IMR-90 (cell line): ENCODE measurements at regions not wholly inside any gene's neighbourhood (a gene's known extent, or its start where the extent isn't known, plus 50 kb on each side); places are given as distances from the start of the nearest gene placed in this dataset.
A peak's percentile ranks its signal among the peaks of the same experiment; 100 is the strongest.

ENCODE experiments used
- ATAC-seq: fragments of 200-7000 bp; cut with Tn5 transposase; 2 replicates; pipeline ENCODE4 v1.9.1; 2020; ENCODE audit warnings: low read depth, mild to moderate bottlenecking, moderate library complexity
- BruUV-seq: library from RNA; stranded (reverse); fragments of 400-500 nt; replicated peaks from 2 replicates; lab custom pipeline; 2021; lab: Mats Ljungman, UMichigan
- CTCF ChIA-PET: fragments of 300-600 bp; formaldehyde crosslinking; extraction: SDS; loops from one replicate; lab custom pipeline; 2021; ENCODE audit warnings: antibody characterized with exemption; lab: Yijun Ruan, JAX
- POLR2A ChIA-PET: fragments of 300-600 bp; sonication (Branson Sonifier 250); formaldehyde crosslinking; loops from one replicate; lab custom pipeline; 2022; ENCODE audit warnings: antibody characterized with exemption; ENCODE audit not compliant: unreplicated experiment; lab: Charles Lee
- DNase-seq: peaks from one replicate; pipeline ENCODE4 v3.0.0; 2013
- H2AFZ ChIP-seq: replicated peaks from 2 replicates; pipeline ENCODE3; 2013; ENCODE audit warnings: low read length, mild to moderate bottlenecking; ENCODE audit not compliant: poor library complexity
- H2AK5ac ChIP-seq: 2 replicates; pipeline ENCODE4 v1.6.1; 2013; ENCODE audit warnings: low read depth, low read length, inconsistent platforms
- H2AK9ac ChIP-seq: replicated peaks from 2 replicates; pipeline ENCODE3; 2013; ENCODE audit warnings: mild to moderate bottlenecking, low read depth, low read length, moderate library complexity; ENCODE audit not compliant: poor library complexity
- H2BK120ac ChIP-seq: 2 replicates; pipeline ENCODE4 v1.6.1; 2013; ENCODE audit warnings: low read depth, low read length, inconsistent platforms
- H2BK15ac ChIP-seq: 3 replicates; pipeline ENCODE4 v1.6.1; 2013; ENCODE audit warnings: low read depth, low read length, inconsistent platforms
- H2BK20ac ChIP-seq: 2 replicates; pipeline ENCODE4 v1.6.1; 2013; ENCODE audit warnings: low read depth, mild to moderate bottlenecking, inconsistent platforms, low read length, moderate library complexity
- H2BK5ac ChIP-seq: 2 replicates; pipeline ENCODE4 v1.6.1; 2013; ENCODE audit warnings: mild to moderate bottlenecking, low read depth, low read length, inconsistent platforms; ENCODE audit not compliant: poor library complexity, severe bottlenecking
- H3K14ac ChIP-seq: replicated peaks from 2 replicates; pipeline ENCODE4 v1.6.1; 2013; ENCODE audit warnings: low read depth, low read length, inconsistent platforms
- H3K18ac ChIP-seq: 2 replicates; pipeline ENCODE4 v1.6.1; 2013; ENCODE audit warnings: low read depth, low read length, control low read depth
- H3K23ac ChIP-seq: 2 replicates; pipeline ENCODE4 v1.6.1; 2013; ENCODE audit warnings: low read depth, low read length, inconsistent platforms
- H3K27ac ChIP-seq: 2 replicates; pipeline ENCODE4 v1.5.1; 2013; ENCODE audit warnings: mild to moderate bottlenecking, control low read depth, low read length; ENCODE audit not compliant: insufficient read depth
- H3K27me3 ChIP-seq: 2 replicates; pipeline ENCODE4 v1.6.1; 2013; ENCODE audit warnings: low read length; ENCODE audit not compliant: control insufficient read depth, insufficient read depth
- H3K36me3 ChIP-seq: 2 replicates; pipeline ENCODE4 v1.6.1; 2013; ENCODE audit warnings: low read length, mixed read lengths; ENCODE audit not compliant: control insufficient read depth, insufficient read depth
- H3K4ac ChIP-seq: 2 replicates; pipeline ENCODE4 v1.6.1; 2013; ENCODE audit warnings: low read depth, low read length, inconsistent platforms
- H3K4me1 ChIP-seq: 2 replicates; pipeline ENCODE4 v1.6.1; 2013; ENCODE audit warnings: low read length, mixed read lengths; ENCODE audit not compliant: control insufficient read depth, insufficient read depth
- H3K4me2 ChIP-seq: 2 replicates; pipeline ENCODE4 v1.6.1; 2013; ENCODE audit warnings: low read depth, mild to moderate bottlenecking, control low read depth, low read length, moderate library complexity
- H3K4me3 ChIP-seq: 2 replicates; pipeline ENCODE4 v1.5.1; 2013; ENCODE audit warnings: low read depth, mild to moderate bottlenecking, control low read depth, low read length, moderate library complexity; ENCODE audit not compliant: insufficient read depth
- H3K56ac ChIP-seq: 2 replicates; pipeline ENCODE4 v1.6.1; 2013; ENCODE audit warnings: low read length, inconsistent platforms; ENCODE audit not compliant: insufficient read depth; ENCODE audit errors: extremely low read depth
- H3K79me1 ChIP-seq, 2 experiments: 2 replicates each; pipeline ENCODE4 v1.6.1; 2013; ENCODE audit warnings: low read length in 2 of 2, inconsistent platforms in 1 of 2, low read depth in 1 of 2
- H3K9ac ChIP-seq: 2 replicates; pipeline ENCODE4 v1.6.1; 2013; ENCODE audit warnings: low read depth, low read length, control low read depth
- H3K9me1 ChIP-seq: 2 replicates; pipeline ENCODE4 v1.6.1; 2013; ENCODE audit warnings: low read length, inconsistent platforms; ENCODE audit not compliant: insufficient read depth
- H3K9me3 ChIP-seq: 2 replicates; pipeline ENCODE4 v1.6.1; 2013; ENCODE audit warnings: low read length; ENCODE audit not compliant: control insufficient read depth, insufficient read depth
- H4K20me1 ChIP-seq: 2 replicates; pipeline ENCODE4 v1.6.1; 2013; ENCODE audit warnings: low read length, inconsistent platforms; ENCODE audit not compliant: insufficient read depth
- H4K5ac ChIP-seq: 2 replicates; pipeline ENCODE4 v1.6.1; 2013; ENCODE audit warnings: mild to moderate bottlenecking, low read depth, low read length, control low read depth
- H4K8ac ChIP-seq, 2 experiments: 2 replicates each; pipeline ENCODE4 v1.6.1; 2013; ENCODE audit warnings: low read depth in 2 of 2, low read length in 2 of 2, control low read depth in 1 of 2, inconsistent platforms in 1 of 2
- H4K91ac ChIP-seq: 2 replicates; pipeline ENCODE4 v1.6.1; 2013; ENCODE audit warnings: low read depth, low read length, inconsistent platforms; ENCODE audit not compliant: insufficient read depth
- ELK1 ChIP-seq: fragments of 150-350 bp; IDR thresholded peaks from 2 replicates; pipeline ENCODE4 v1.6.1; 2016; ENCODE audit warnings: low read depth, mild to moderate bottlenecking, low read length, moderate library complexity, borderline replicate concordance
- RAD21 ChIP-seq: IDR thresholded peaks from 2 replicates; pipeline ENCODE4 v1.6.1; 2012; ENCODE audit warnings: low read length, improper control_type of control experiment
- RCOR1 ChIP-seq: IDR thresholded peaks from 2 replicates; pipeline ENCODE4 v1.6.1; 2012; ENCODE audit warnings: mild to moderate bottlenecking, low read length, improper control_type of control experiment; ENCODE audit not compliant: insufficient replicate concordance
- RFX5 ChIP-seq: IDR thresholded peaks from 2 replicates; pipeline ENCODE4 v1.8.0; 2012; ENCODE audit warnings: low read depth, mild to moderate bottlenecking, low read length, moderate library complexity
- USF2 ChIP-seq: fragments of 150-350 bp; IDR thresholded peaks from 2 replicates; pipeline ENCODE4 v1.6.1; 2017; ENCODE audit warnings: mild to moderate bottlenecking, antibody characterized with exemption, low read length, low read depth
- WGBS, 2 experiments: methylation state at CpG; one replicate each; pipeline versions ENCODE4 v1.1.5 to v1.1.7; 2013; ENCODE audit warnings: missing lambda C conversion rate in 2 of 2; ENCODE audit not compliant: insufficient read length in 1 of 2; ENCODE audit errors: extremely low coverage in 2 of 2; 5-methylcytosine and 5-hydroxymethylcytosine counted together
- dilution Hi-C: fragments of 300-500 bp; cut with HindIII; formaldehyde crosslinking; loops from one replicate; pipeline ENCODE4 v1.14.3; 2018; ENCODE audit warnings: low sequenced_read_pairs; ENCODE audit not compliant: unreplicated experiment
- in situ Hi-C: fragments of 300-500 bp; cut with MboI; formaldehyde crosslinking; loops from 3 replicates; pipeline ENCODE4 v1.14.3; 2019; ENCODE audit warnings: low sequenced_read_pairs, inconsistent platforms, mixed read lengths
- intact Hi-C: fragments of 100-400 bp; cut with micrococcal nuclease; formaldehyde crosslinking; loops from 2 replicates; pipeline ENCODE4 v1.10.0; 2022

GRCh38 chr18:61706276-61706915, 186.4 kb downstream of the RNF152 start:
- Histone ChIP-seq H4K20me1 (no peaks in the 10 kb centered on the region), H3K9me1 (no peaks in the 10 kb centered on the region), H2BK20ac (no peak overlapping the region), H2AK5ac (no peak overlapping the region), H3K4ac (no peak overlapping the region), H2AFZ (no peak overlapping the region), H2BK120ac (no peak overlapping the region), H2BK5ac (no peak overlapping the region), H3K9ac (no peak overlapping the region), H3K36me3 (no peaks in the 10 kb centered on the region), H3K14ac (0 out of 2 replicates have a peak overlapping the region, but pooled peaks have one; percentile 5), H3K27me3 (no peaks in the 10 kb centered on the region), H3K4me3 (no peak overlapping the region), H2AK9ac (no peak overlapping the region), H3K4me1 (peaks cover 9% of the 10 kb centered on the region), H4K5ac (peak overlapping the region; percentile 56; the same call in 1 of the 2 replicates), H3K23ac (no peak overlapping the region), H3K4me2 (no peak overlapping the region), H3K79me1 (no peaks in the 10 kb centered on the region), H4K91ac (no peak overlapping the region), H3K9me3 (peaks cover 6% of the 10 kb centered on the region), H4K8ac (no peak overlapping the region), H2BK15ac (0 out of 3 replicates have a peak overlapping the region, but pooled peaks have one; percentile 2), H3K56ac (no peak overlapping the region), H3K18ac (peak overlapping the region; percentile 51; the same call in 1 of the 2 replicates), H3K27ac (no peak overlapping the region)
- DNase-seq (no peak), ATAC-seq (no peak)
- dilution Hi-C loops: no loop called here
- no TSS peak for BruUV-seq
- ChIA-PET CTCF (no interaction called here), POLR2A (no interaction called here)
- intact Hi-C loops: no loop called here
- in situ Hi-C loops: no loop called here
- no CpG with 5 or more reads among the region's 3 CpGs for WGBS, 2 experiments
- no peak for TF ChIP-seq RFX5
- no peak for TF ChIP-seq RCOR1
- no peak for TF ChIP-seq ELK1
- no peak for TF ChIP-seq USF2
- no peak for TF ChIP-seq RAD21
